NCI-H2196 (cell line): ENCODE measurements at regions not wholly inside any gene's neighbourhood (a gene's known extent, or its start where the extent isn't known, plus 50 kb on each side); places are given as distances from the start of the nearest gene placed in this dataset.

ENCODE experiments used
- DNase-seq: peaks from one replicate; lab custom pipeline; 2025; ENCODE audit not compliant: unreplicated experiment; lab: John Stamatoyannopoulos, UW

GRCh38 chr10:31647861-31648260 lies 280.8 kb downstream of the ARHGAP12 start:
- DNase-seq, result no peak

- no peak for DNase-seq
Observed at GRCh38 chr10:31646519-31646918, 282.1 kb downstream of the ARHGAP12 start.

- no peak for DNase-seq
Observed at GRCh38 chr10:31645786-31646185, 282.8 kb downstream of the ARHGAP12 start.

GRCh38 chr10:31644931-31645633 lies 283.5 kb downstream of the ARHGAP12 start:
- no peak for DNase-seq

GRCh38 chr10:31642281-31642680 lies 286.4 kb downstream of the ARHGAP12 start:
- DNase-seq, result no peak

GRCh38 chr10:31635415-31636065 lies 293.1 kb downstream of the ARHGAP12 start:
- DNase-seq, result no peak

GRCh38 chr10:31635009-31635408 lies 293.6 kb downstream of the ARHGAP12 start:
- no peak for DNase-seq

GRCh38 chr10:31630861-31631567 lies 297.6 kb downstream of the ARHGAP12 start:
- no peak for DNase-seq

GRCh38 chr10:31625566-31625965 lies 303.1 kb downstream of the ARHGAP12 start:
- no peak for DNase-seq

GRCh38 chr10:31624611-31625010 lies 304.0 kb downstream of the ARHGAP12 start:
- no peak for DNase-seq

- no peak for DNase-seq
Observed at GRCh38 chr10:31623947-31624346, 304.7 kb downstream of the ARHGAP12 start.

- DNase-seq, result no peak
Observed at GRCh38 chr10:31623466-31623865, 304.4 kb downstream of the ZEB1 start.

GRCh38 chr10:31622978-31623377 lies 304.0 kb downstream of the ZEB1 start:
- DNase-seq, result no peak

- no peak for DNase-seq
Observed at GRCh38 chr10:31621733-31622132, 302.7 kb downstream of the ZEB1 start.

- no peak for DNase-seq
Observed at GRCh38 chr10:31620226-31621151, 301.5 kb downstream of the ZEB1 start.

GRCh38 chr10:31619531-31620061 lies 300.6 kb downstream of the ZEB1 start:
- no peak for DNase-seq

GRCh38 chr10:31618541-31619291 lies 299.7 kb downstream of the ZEB1 start:
- DNase-seq, result no peak

GRCh38 chr10:31617757-31618156 lies 298.7 kb downstream of the ZEB1 start:
- no peak for DNase-seq

- DNase-seq, result no peak
Observed at GRCh38 chr10:31617133-31617532, 298.1 kb downstream of the ZEB1 start.

- no peak for DNase-seq
Observed at GRCh38 chr10:31615129-31615528, 296.1 kb downstream of the ZEB1 start.
